ENCODE measurements at regions not wholly inside any gene's neighbourhood (a gene's known extent, or its start where the extent isn't known, plus 50 kb on each side); places are given as distances from the start of the nearest gene placed in this dataset.
"Not testable (repeated sequence)": the region's sequence is repeated elsewhere in the genome, so short reads cannot be mapped to it uniquely, and the experiment has no call there.

DNA sequence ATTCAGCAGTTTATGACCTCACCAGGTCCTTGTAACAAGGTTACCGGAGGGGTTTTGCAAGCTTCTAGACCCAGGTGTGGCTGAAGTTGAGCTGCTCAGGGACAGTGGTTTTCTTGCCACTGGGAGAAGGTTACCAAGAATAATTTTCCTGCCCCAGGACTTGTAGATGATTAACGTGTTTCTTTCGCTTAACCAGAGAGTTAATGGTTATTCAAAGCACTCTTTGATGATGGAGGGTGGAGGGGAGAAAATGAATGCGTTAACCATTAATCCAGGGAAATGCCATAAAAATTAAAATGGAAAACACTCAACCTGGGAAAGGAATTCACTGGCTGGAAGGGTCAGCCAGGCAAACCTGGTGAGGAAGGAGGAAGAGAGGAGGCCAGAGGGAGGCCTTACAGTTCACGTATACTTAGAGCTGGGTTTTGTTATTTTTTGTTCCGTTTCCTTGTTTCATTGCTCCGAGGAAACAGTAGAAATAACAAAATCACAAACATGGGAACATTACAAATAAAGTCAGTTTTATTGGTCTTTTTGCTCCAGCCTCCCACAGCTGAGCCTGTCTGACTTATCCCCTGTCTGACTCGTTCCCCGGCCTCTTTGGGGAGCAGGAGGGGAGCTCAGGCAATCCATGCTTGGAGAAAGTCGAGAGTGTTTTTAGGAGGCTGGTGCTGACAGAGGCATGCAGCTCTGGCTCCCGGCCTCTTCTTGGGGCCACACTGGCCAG is 207.5 kb upstream of the IRF2BP2 start:
- TF ChIP-seq, protein P1, sequence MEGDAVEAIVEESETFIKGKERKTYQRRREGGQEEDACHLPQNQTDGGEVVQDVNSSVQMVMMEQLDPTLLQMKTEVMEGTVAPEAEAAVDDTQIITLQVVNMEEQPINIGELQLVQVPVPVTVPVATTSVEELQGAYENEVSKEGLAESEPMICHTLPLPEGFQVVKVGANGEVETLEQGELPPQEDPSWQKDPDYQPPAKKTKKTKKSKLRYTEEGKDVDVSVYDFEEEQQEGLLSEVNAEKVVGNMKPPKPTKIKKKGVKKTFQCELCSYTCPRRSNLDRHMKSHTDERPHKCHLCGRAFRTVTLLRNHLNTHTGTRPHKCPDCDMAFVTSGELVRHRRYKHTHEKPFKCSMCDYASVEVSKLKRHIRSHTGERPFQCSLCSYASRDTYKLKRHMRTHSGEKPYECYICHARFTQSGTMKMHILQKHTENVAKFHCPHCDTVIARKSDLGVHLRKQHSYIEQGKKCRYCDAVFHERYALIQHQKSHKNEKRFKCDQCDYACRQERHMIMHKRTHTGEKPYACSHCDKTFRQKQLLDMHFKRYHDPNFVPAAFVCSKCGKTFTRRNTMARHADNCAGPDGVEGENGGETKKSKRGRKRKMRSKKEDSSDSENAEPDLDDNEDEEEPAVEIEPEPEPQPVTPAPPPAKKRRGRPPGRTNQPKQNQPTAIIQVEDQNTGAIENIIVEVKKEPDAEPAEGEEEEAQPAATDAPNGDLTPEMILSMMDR (IDR thresholded peaks at IDR 0.05; ENCODE audit: insufficient read depth, low read depth, low read length): not testable (repeated sequence)
- not testable (repeated sequence) for TF ChIP-seq EZH2 (IDR thresholded peaks at IDR 0.05; ENCODE audit: insufficient read depth, low read length)

Measured in astrocyte (in vitro differentiated cells and primary cell).